Neuronal stem cell (in vitro differentiated cells): ENCODE measurements at regions not wholly inside any gene's neighbourhood (a gene's known extent, or its start where the extent isn't known, plus 50 kb on each side); places are given as distances from the start of the nearest gene placed in this dataset.
"Not testable (repeated sequence)": the region's sequence is repeated elsewhere in the genome, so short reads cannot be mapped to it uniquely, and the experiment has no call there.

Source experiments
- DNase-seq: peaks from one replicate; pipeline ENCODE4 v3.0.0-alpha.2; 2013; ENCODE audit warnings: low spot score
- H2AFZ ChIP-seq: one replicate; pipeline ENCODE4 v1.6.1; 2013; ENCODE audit warnings: mild to moderate bottlenecking, low read length, inconsistent platforms
- H2AK5ac ChIP-seq: 2 replicates; pipeline ENCODE4 v1.6.1; 2013; ENCODE audit warnings: low read depth, mild to moderate bottlenecking, inconsistent platforms, low read length, moderate library complexity, mixed read lengths
- H2BK120ac ChIP-seq: 2 replicates; pipeline ENCODE4 v1.6.1; 2013; ENCODE audit warnings: low read depth, mild to moderate bottlenecking, inconsistent platforms, low read length, moderate library complexity, mixed read lengths
- H2BK12ac ChIP-seq: one replicate; pipeline ENCODE4 v1.6.1; 2013; ENCODE audit warnings: low read length, inconsistent platforms
- H2BK15ac ChIP-seq: 2 replicates; pipeline ENCODE4 v1.6.1; 2013; ENCODE audit warnings: mild to moderate bottlenecking, low read length, inconsistent platforms, mixed read lengths
- H2BK5ac ChIP-seq: one replicate; pipeline ENCODE4 v1.6.1; 2013; ENCODE audit warnings: inconsistent platforms, mild to moderate bottlenecking, low read length, moderate library complexity
- H3K14ac ChIP-seq: one replicate; pipeline ENCODE4 v1.6.1; 2013; ENCODE audit warnings: low read length, inconsistent platforms
- H3K18ac ChIP-seq: 2 replicates; pipeline ENCODE4 v1.6.1; 2013; ENCODE audit warnings: low read length, inconsistent platforms
- H3K23ac ChIP-seq: 2 replicates; pipeline ENCODE4 v1.6.1; 2013; ENCODE audit warnings: low read depth, mild to moderate bottlenecking, mixed read lengths, low read length, inconsistent platforms; ENCODE audit not compliant: poor library complexity
- H3K27ac ChIP-seq: replicated peaks from 3 replicates; pipeline ENCODE4 v1.5.1; 2013; ENCODE audit warnings: low read length, inconsistent platforms
- H3K27me3 ChIP-seq, 3 experiments: 2 replicates each; pipeline ENCODE4 v1.6.1; 2013; ENCODE audit warnings: low read length in 3 of 3, mild to moderate bottlenecking in 2 of 3, inconsistent platforms in 1 of 3, low read depth in 1 of 3, mixed read lengths in 1 of 3, moderate library complexity in 1 of 3; ENCODE audit not compliant: control insufficient read depth in 3 of 3, insufficient read depth in 3 of 3
- H3K36me3 ChIP-seq, 2 donors: replicated peaks in 1 of 2; 2 replicates each; pipeline ENCODE4 v1.6.1; 2013; ENCODE audit warnings: low read length in 2 of 2; ENCODE audit not compliant: control insufficient read depth in 2 of 2, insufficient read depth in 2 of 2
- H3K4ac ChIP-seq: 2 replicates; pipeline ENCODE4 v1.6.1; 2013; ENCODE audit warnings: inconsistent platforms, mild to moderate bottlenecking, low read length, moderate library complexity
- H3K4me1 ChIP-seq, 2 donors: 1 replicate in 1 of 2; 2 replicates in 1 of 2; pipeline ENCODE4 v1.6.1; 2013; ENCODE audit warnings: low read length in 2 of 2, low read depth in 1 of 2; ENCODE audit not compliant: control insufficient read depth in 2 of 2, insufficient read depth in 1 of 2
- H3K4me2 ChIP-seq: one replicate; pipeline ENCODE4 v1.6.1; 2013; ENCODE audit warnings: mild to moderate bottlenecking, low read length, inconsistent platforms; ENCODE audit not compliant: insufficient read depth, poor library complexity, severe bottlenecking
- H3K4me3 ChIP-seq, 2 donors: 2 replicates each; pipeline ENCODE4 v1.5.1; 2013; ENCODE audit warnings: low read length in 2 of 2, mild to moderate bottlenecking in 2 of 2, inconsistent platforms in 1 of 2, moderate library complexity in 1 of 2
- H3K79me1 ChIP-seq: one replicate; pipeline ENCODE4 v1.6.1; 2013; ENCODE audit warnings: low read depth, mild to moderate bottlenecking, inconsistent platforms, low read length, moderate library complexity
- H3K9ac ChIP-seq: one replicate; pipeline ENCODE4 v1.6.1; 2013; ENCODE audit warnings: mild to moderate bottlenecking, low read depth, low read length, inconsistent platforms; ENCODE audit not compliant: poor library complexity
- H3K9me3 ChIP-seq, 2 donors: replicated peaks in 1 of 2; 2 replicates each; pipeline versions ENCODE3 to v1.6.1; 2013; ENCODE audit warnings: low read length in 2 of 2, mild to moderate bottlenecking in 2 of 2, inconsistent platforms in 1 of 2, low read depth in 1 of 2, mixed read lengths in 1 of 2, moderate library complexity in 1 of 2; ENCODE audit not compliant: control insufficient read depth in 2 of 2, insufficient read depth in 1 of 2
- H4K8ac ChIP-seq: one replicate; pipeline ENCODE4 v1.6.1; 2013; ENCODE audit warnings: low read depth, mild to moderate bottlenecking, inconsistent platforms, low read length, moderate library complexity
- H4K91ac ChIP-seq: one replicate; pipeline ENCODE4 v1.6.1; 2013; ENCODE audit warnings: low read length, low read depth, mild to moderate bottlenecking, inconsistent platforms; ENCODE audit not compliant: poor library complexity
- WGBS, 2 donors: extraction: QIAGEN DNeasy Blood & Tissue Kit; methylation state at CpG; one replicate each; pipeline ENCODE4 v1.1.7; 2013; ENCODE audit warnings: missing lambda C conversion rate in 2 of 2, mixed read lengths in 1 of 2; ENCODE audit not compliant: insufficient read length in 2 of 2, insufficient replicate concordance in 1 of 2; ENCODE audit errors: extremely low coverage in 2 of 2; 5-methylcytosine and 5-hydroxymethylcytosine counted together

- H2BK5ac ChIP-seq, H3K9me3 ChIP-seq, H4K91ac ChIP-seq, H3K9ac ChIP-seq, H3K27me3 ChIP-seq, H2BK120ac ChIP-seq, H3K4me1 ChIP-seq, H3K79me1 ChIP-seq, H3K36me3 ChIP-seq, H3K4ac ChIP-seq, H2BK15ac ChIP-seq, H3K14ac ChIP-seq, H4K8ac ChIP-seq, H2BK12ac ChIP-seq, H3K23ac ChIP-seq, H2AK5ac ChIP-seq, H3K18ac ChIP-seq: not testable (repeated sequence)
- Histone ChIP-seq H3K27ac (peak overlapping the region; percentile 84), H3K4me3 (peak overlapping the region; percentile 48 to 71), H2AFZ (peak overlapping the region; percentile 68), H3K4me2 (peak overlapping the region; percentile 48)
- peak; percentile 73 for DNase-seq
- WGBS, 2 donors: no CpG with 5 or more reads among the region's 37 CpGs
Observed at GRCh38 chr17:30667657-30668359, 156.7 kb downstream of the CRLF3 start.

GRCh38 chr17:30666838-30667656 is 157.4 kb downstream of the CRLF3 start:
- WGBS, 2 donors: no CpG with 5 or more reads among the region's 23 CpGs
- Histone ChIP-seq H4K91ac (peak overlapping the region; percentile 92), H3K27ac (peak overlapping the region; percentile 64), H2AFZ (peak overlapping the region; percentile 68), H3K4me2 (peak overlapping the region; percentile 25), H3K4me3 (peak overlapping the region in 1 of 2 donors; percentile 26)
- not testable (repeated sequence) for H3K18ac ChIP-seq, H3K36me3 ChIP-seq, H3K4me1 ChIP-seq, H2BK12ac ChIP-seq, H4K8ac ChIP-seq, H2AK5ac ChIP-seq, H3K4ac ChIP-seq, H3K27me3 ChIP-seq, H2BK5ac ChIP-seq, H3K14ac ChIP-seq, H2BK15ac ChIP-seq, H3K9ac ChIP-seq, H3K23ac ChIP-seq, H3K9me3 ChIP-seq, H2BK120ac ChIP-seq, H3K79me1 ChIP-seq, DNase-seq

DNA sequence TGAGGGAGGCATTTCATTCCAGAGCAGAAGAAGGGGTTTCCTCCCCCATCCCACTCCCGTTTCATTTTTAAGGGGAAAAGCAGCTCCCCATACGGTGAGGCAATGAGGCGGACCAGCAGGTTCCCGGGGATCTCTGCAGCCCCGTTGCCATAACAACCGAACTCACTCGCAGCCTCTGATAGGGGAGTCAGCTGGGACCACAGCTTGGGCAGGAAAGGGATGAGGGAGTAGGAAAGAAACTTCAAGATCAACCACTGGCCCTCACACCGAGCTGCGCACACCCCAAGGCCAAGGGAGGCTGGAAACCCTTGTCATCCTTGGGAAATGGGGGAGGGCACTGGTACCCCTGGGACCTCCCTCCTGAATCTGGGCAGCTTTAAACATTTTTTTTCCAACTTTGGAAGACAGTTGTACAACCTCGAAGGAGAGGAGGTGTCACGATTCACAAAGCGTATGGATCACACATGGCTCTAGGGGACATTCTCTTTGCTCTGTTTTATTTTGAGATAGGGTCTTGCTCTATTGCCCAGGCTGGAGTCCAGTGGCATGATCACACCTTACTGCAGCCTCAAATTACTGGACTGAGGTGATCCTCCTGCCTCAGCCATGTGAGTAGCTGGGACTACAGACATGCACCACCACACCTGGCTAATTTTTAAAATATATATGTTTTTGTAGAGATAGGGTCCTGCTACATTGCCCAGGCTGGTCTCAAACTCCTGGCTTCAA is 160.6 kb downstream of the CRLF3 start:
- H3K4ac ChIP-seq, H3K36me3 ChIP-seq, H3K9me3 ChIP-seq, H3K9ac ChIP-seq, H3K18ac ChIP-seq, H2BK5ac ChIP-seq, H4K8ac ChIP-seq, H3K14ac ChIP-seq, H2AK5ac ChIP-seq, H2BK15ac ChIP-seq, H3K4me2 ChIP-seq, H3K27me3 ChIP-seq, H3K4me3 ChIP-seq, H4K91ac ChIP-seq, H3K27ac ChIP-seq, H3K23ac ChIP-seq, DNase-seq, H3K4me1 ChIP-seq, H2AFZ ChIP-seq, H2BK120ac ChIP-seq, H3K79me1 ChIP-seq, H2BK12ac ChIP-seq: not testable (repeated sequence)
- WGBS, 2 donors: no CpG with 5 or more reads among the region's 12 CpGs

DNA sequence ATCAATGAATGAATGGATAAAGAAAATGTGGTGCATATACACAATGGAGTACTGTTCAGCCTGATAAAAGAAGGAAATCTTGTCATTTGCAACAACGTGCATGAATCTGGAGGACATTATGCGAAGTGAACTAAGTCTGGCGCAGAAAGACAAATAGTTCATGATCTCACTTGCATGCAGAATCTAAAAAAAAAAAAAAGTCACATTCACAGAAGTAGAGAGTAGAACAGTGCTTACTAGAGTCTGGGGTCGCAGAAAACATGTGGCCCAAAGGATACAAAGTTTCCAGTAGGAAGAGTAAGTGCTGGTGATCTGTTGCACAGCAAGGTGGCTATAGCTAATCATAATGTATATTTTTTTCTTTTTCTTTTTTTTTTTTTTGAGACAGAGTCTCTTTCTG is 167.3 kb downstream of the CRLF3 start:
- not testable (repeated sequence) for DNase-seq, H4K91ac ChIP-seq, H3K27me3 ChIP-seq, H3K27ac ChIP-seq, H3K4ac ChIP-seq, H2BK5ac ChIP-seq, H2BK12ac ChIP-seq, H3K79me1 ChIP-seq, H2AK5ac ChIP-seq, H3K4me2 ChIP-seq, H2BK120ac ChIP-seq, H3K14ac ChIP-seq, H3K9ac ChIP-seq, H2AFZ ChIP-seq, H3K36me3 ChIP-seq, H3K23ac ChIP-seq, H2BK15ac ChIP-seq, H3K18ac ChIP-seq, H3K4me1 ChIP-seq, H4K8ac ChIP-seq, H3K9me3 ChIP-seq, H3K4me3 ChIP-seq
- no CpG with 5 or more reads among the region's 4 CpGs for WGBS, 2 donors
